ENCODE measurements at regions not wholly inside any gene's neighbourhood (a gene's known extent, or its start where the extent isn't known, plus 50 kb on each side); places are given as distances from the start of the nearest gene placed in this dataset.

DNA sequence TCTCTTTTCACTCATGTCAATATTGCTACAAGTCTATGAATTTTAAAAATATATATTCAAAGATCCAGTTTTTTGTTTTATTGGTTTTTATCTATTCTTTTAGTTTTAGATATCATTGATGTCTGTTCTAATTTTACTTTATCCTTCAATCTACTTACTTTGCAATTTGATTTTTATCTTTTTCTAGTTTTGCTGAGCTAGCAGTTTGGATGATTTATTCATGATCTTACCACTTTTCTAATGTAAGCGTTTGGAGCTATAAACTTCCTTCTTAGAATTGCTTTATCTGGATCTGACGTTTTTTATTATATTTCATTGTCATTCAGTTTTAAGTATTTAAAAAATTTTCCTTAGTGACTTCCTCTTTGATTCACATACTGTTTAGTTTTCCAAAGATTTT is 664.5 kb upstream of the VSTM2A start:
- TF ChIP-seq, protein P1, sequence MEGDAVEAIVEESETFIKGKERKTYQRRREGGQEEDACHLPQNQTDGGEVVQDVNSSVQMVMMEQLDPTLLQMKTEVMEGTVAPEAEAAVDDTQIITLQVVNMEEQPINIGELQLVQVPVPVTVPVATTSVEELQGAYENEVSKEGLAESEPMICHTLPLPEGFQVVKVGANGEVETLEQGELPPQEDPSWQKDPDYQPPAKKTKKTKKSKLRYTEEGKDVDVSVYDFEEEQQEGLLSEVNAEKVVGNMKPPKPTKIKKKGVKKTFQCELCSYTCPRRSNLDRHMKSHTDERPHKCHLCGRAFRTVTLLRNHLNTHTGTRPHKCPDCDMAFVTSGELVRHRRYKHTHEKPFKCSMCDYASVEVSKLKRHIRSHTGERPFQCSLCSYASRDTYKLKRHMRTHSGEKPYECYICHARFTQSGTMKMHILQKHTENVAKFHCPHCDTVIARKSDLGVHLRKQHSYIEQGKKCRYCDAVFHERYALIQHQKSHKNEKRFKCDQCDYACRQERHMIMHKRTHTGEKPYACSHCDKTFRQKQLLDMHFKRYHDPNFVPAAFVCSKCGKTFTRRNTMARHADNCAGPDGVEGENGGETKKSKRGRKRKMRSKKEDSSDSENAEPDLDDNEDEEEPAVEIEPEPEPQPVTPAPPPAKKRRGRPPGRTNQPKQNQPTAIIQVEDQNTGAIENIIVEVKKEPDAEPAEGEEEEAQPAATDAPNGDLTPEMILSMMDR (conservative IDR thresholded peaks at IDR 0.05; ENCODE audit: low read length) = no peak
- TF ChIP-seq EZH2phosphoT487 (IDR thresholded peaks at IDR 0.05; ENCODE audit: borderline replicate concordance) = no peak

Data from Loucy (cell line).